ENCODE measurements at regions not wholly inside any gene's neighbourhood (a gene's known extent, or its start where the extent isn't known, plus 50 kb on each side); places are given as distances from the start of the nearest gene placed in this dataset.
"Not testable (repeated sequence)": the region's sequence is repeated elsewhere in the genome, so short reads cannot be mapped to it uniquely, and the experiment has no call there.

DNA sequence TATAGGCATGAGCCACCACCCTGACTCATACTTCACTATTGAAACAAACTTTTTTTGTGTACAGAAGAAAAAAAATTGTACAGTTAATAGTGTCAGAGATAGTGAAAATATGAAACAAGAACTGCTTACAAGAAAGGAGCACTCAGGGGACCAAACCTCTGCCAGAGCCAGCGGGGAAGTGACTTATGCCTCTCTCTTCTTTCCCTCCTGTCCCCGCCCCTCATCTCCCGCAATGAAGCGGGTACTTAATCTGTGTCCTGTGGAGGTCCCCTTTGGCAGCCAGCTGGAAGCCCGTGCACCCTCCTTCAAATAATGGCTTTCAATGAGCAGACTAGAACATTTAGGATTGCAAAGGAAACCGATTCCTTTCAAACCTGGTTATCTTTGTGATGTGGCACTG, 51.5 kb downstream of the PPIAL4A start:
- not testable (repeated sequence) for DNase-seq

DNA sequence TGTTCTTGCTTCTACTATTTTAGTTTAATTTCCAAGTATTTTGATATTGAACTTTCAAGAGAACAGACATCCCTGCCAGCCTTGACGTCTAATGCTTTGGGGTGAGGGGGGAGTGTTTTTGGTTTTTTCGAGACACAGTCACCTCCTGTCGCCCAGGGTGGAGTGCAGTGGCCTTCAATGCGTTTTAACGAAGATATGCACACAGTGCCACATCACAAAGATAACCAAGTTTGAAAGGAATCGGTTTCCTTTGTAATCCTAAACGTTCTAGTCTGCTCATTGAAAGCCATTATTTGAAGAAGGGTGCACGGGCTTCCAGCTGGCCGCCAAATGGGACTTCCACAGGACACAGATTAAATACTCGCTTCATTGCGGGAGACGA, 52.3 kb downstream of the PPIAL4A start:
- peak; percentile 22 for DNase-seq

DNA sequence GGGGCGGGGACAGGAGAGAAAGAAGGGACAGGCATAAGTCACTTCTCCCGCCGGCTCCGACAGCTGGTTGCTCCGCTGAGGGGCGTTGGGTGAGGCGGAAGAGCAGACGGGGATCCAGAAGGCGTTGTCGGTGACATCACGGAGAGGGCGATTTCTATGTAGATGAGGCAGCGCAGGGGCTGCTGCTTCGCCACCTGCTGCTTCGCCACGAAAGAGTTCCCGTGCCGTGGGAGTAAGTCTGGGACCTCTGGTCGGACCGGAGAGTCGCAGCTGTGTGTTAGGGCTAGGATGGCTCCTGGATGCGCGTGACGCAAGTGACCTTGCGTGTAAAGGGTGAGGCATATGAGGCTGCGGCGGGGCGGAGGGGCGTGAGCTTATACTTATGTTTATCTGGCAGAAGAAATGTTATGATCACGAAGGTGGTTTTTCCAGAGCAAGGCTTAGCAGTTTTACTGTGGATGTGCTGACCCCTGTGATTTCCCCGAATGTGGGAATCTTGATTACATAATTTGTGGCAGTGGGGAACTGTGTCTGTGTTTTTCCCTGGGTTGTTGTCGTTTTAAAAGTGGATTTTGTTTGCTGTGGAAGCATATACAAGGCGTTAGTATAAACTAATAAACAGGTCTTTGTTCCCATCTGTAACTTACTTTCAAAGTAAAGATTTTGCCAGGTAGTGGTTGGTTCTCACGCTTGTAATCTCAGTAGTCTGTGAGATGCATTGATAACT, 52.8 kb downstream of the PPIAL4A start:
- peak; percentile 86 for DNase-seq

DNA sequence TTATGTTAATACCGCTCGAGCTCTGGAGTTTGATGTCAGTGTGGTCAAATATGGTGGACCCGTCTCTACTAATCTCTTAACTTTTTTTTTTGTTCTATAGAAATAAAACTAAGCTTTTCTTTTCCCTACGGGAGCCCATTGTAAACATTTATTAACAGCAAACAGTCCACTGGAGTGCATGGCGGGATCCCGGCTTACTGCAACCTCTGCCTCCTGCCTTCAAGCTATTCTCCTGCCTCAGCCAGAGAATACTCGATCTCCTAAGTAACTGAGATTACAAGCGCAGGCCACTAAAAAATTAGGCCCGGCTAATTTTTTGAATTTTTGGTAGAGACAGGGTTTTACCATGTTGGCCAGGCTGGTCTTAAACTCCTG, 53.4 kb downstream of the PPIAL4A start:
- not testable (repeated sequence) for DNase-seq

DNA sequence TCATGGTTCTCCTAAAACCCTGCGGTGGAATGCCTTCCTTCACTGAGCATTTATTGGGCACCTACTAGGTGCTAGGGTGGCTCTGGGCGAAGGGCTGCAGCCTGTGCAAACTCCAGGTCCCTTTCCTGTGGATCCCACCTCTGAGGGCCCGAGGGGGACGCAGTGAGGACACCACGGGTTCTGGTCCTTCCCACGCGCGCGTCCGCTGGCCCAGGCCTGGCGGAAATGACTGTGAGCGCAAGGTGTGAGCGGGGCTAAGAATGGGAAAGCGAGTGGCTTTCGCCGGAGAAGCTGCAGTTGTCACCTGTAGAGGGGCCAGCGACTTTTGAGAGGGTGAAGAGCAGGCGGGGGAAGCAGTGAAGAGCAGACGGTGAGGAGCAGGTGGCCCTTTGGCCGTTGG, 55.1 kb downstream of the PPIAL4A start:
- not testable (repeated sequence) for DNase-seq

DNA sequence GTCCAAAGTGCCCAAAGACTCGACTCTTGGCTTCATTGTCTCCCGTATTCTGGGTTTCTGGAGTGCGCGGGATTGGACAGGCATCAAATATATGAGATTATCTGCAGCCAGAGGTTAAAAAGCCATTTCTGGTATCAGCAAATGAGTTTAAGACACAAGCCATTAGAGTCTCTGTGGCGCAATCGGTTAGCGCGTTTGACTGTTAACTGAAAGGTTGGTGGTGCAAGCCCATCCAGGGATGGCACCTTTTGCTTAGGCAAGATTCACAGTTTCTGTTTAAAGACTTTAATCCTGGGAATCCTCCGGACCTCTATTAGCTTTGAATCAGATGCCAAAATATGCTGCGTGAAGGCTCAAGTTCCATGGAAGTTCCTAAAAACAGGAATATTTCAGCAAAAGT, 55.6 kb downstream of the PPIAL4A start:
- not testable (repeated sequence) for DNase-seq

DNA sequence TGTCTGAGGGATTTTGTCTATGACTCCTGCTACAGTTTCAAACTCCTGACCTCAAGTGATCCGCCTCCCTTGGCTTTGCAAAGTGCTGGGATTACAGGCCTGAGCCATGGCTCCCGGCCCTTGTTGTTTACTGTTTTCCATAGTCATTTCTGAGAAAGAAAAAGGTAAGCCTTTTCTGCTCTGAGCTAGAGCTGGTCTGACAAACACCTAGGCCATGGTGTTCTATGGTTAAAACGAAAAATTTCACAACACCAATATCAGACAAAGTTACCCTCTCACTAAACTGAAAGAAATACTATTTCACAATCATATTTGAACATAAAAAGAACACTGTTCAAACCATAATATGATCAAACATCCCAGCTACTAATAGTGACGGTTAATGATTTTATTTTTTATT, 57.5 kb downstream of the PPIAL4A start:
- not testable (repeated sequence) for DNase-seq

DNA sequence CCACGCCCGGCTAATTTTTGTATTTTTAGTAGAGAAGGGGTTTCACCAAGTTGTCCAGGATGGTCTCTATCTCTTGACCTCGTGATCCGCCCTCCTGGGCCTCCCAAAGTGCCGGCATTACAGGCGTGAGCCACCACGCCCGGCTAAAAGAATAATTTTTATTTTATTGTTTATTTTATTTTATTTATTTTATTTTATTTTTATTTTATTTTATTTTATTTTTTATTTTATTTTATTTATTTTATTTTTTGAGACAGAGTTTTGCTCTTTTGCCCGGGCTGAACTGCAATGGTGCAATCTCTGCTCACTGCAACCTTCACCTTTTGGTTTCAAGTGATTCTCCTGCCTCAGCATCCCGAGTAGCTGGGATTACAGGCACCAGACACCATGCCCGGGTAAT, 60.2 kb downstream of the PPIAL4A start:
- DNase-seq = not testable (repeated sequence)

DNA sequence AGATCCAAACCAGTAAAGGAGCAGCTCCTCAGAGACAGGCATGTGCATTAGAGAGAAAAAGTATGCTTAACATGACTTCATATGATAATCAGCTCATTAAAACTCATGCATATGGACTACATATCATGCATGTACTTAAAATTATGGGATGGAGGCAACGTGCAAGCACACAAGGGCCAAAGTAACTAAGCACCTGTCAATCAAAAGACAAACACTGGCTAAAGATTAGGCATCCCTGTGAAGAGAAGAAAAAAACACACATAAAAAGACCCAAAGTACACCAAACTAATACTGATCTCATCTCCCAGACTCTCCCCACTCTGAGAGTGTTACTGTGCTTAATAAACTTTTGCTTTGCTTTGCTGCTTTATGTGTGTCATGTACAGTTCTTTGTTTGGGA, 61.1 kb downstream of the PPIAL4A start:
- not testable (repeated sequence) for DNase-seq

DNA sequence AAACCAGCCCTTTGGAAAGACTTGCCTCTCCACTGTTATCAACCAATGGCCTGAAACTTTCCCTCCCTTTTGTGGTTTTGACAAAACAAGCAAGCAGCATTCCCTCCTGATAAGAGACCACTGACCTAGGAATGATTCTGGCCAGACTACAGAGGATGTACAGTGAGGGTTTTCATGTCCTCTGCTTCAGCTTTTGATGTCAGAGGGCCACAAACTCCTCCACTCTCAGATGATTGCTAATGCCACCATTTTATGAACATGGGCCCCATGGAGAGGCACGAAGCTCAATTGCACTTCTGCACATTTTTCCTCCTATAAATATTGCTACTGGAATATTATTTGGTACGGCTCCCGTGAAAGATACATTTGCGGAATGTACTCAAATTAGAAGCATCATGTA, 61.5 kb downstream of the PPIAL4A start:
- DNase-seq = not testable (repeated sequence)

DNA sequence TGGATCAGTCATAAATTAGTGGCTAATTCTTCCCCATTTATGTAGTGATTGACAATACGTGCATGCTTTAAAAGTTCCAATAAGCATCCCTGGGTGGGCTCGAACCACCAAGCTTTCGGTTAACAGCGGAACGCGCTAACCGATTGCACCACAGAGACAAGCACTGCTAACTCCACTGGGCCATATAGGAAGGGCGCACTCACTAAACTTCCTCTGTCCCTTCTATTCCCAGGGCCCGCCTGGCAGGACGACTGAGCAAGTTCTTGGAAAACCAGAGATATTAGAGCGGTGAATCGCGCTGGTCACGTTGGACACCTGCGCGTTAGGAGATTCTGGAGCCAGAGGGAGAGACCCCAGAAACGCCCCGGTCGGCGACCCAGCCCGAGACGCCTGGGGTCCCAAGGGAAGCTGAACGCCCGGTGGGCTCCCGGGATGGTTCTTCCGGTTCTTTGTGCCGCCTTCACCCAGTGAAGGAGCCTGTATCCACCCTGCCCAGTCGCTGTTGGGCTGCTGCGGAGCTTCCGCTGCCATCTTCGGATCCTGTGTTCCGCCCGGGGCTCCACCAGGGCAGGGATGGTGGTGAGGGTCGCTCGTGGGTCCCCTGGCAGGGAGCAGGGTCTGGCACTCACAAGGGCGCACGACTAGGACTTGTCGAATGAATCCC, 62.8 kb downstream of the PPIAL4A start:
- DNase-seq = not testable (repeated sequence)

DNA sequence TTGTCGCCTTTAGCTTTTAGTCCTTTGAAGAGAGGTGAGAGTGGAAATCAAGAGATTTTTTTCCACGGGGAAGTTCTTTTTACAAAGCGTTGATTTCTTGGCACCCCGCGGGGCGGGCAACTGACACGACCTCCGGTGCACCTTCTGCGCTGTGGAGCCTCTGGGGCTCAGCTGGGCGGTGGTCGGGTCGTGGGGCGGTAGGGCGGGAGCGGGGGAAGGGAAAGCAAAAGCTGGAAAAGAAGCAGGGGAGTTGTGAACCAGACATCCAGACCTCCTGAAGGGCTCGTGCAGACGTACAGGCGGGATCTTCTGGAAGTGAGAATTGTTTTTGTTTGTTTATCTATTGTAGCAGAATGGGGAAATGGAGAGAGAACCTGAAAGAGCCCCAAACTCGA, 63.3 kb downstream of the PPIAL4A start:
- DNase-seq = not testable (repeated sequence)

DNA sequence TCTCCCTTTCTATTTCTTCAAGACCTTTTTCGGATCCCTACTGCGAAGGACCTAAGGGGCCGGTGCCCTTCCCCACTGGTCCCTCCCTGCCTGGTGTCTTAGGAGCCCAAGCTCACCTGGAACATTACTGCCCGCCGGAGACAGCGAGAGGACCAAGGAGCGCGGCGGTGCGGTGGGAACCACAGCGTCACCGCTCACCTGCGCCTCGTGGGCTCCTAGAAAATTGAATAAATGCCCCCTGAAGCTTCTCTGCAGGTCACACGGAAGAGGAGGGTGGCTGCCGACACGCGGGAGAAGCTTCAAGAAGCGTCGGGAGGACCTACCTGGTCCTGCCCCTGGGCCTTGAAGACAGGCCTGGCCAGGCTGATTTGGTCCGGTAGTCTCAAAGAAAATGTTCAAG, 65.2 kb downstream of the PPIAL4A start:
- no peak for DNase-seq

DNA sequence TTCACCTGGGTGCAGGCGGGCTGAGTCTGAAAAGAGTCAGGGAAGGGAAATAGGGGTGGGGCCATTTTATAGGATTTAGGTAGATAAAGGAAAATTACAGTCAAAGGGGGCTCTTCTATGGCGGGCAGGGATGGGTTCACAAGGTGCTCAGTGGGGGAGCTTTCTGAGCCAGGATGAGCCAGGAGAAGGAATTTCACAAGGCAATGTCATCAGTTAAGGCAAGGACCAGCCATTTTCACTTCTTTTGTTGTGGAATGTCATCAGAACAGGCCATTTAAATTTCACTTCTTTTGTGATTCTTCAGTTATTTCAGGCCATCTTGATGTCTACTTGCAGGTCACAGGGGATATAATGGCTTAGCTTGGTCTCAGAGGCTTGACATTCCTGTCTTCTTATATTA, 66.4 kb downstream of the PPIAL4A start:
- DNase-seq = not testable (repeated sequence)

DNA sequence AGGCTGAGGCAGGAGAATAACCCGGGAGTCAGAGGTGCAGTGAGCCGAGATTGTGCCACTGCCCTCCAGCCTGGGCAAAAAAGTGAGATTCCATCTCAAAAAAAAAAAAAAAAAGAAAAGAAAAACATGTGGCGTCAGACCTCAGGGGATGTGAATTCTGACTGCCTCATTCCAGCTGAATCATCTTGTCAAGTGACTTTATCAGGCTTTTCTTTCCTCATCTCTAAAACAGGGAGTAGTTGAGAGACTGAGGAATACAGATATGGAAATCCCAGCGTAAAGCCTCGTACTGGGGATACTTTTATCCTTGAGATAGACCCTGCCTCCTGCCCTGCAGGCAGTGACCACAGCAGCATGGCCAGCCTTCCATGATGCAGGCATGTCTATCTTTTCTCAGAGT, 76.4 kb downstream of the PPIAL4A start:
- DNase-seq = not testable (repeated sequence)

DNA sequence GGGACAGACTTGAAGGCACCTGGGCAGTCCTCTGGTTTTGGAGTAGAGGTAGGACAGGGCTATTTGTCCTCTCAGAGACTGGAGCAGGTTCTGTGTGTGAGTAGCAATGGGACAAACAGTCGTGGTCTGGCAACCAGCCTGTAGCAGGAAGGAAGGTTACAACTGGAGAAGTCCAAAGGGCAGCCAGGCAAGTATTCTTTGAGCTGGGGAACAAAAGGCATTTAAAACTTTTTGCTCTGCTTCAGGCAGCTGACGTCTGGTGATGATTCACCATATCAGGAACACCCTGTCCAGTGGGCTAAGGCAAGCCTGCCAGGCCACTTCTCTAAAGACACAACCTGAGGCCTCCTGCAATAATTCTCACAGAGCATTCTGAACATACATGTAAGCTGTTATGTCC, 83.3 kb downstream of the PPIAL4A start:
- not testable (repeated sequence) for DNase-seq

DNA sequence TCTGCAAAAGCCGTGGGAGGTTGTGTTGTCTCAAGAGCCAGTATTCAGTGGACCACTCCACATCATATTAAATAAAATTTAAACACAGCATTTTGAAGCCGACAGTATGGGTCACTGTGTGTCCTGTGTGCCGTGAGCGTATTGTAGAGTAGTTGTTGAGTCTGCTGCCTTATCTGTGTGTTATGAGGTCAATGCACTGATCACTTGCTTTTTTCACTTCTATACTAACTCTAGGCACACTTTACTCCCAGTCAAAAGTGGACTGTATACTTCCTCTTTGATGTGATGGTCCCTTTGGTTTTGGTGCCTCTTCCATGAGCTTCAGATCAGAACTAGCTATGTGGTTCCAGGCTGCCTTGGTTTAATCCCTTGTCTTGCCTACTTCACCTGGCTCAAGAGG, 84.3 kb downstream of the PPIAL4A start:
- DNase-seq = not testable (repeated sequence)

DNA sequence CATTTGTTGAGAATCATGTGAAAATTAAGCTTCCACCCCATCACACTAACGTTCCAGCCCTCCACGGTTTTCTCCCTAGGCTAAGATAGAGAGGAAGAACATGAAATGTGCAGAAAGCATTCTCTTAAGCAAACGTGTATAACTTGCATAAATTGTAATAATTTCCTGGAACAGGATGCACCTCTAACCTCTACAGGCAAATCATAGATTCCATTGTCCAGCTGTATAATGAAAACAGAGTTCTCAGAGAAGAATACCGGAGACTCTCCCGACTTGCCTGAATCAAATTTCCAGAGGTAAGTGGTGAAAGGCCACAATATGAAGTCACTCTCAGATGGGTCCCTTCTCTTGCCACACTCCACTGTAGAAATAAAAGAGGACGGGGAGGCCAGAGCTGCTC, 87.7 kb downstream of the PPIAL4A start:
- DNase-seq = not testable (repeated sequence)

DNA sequence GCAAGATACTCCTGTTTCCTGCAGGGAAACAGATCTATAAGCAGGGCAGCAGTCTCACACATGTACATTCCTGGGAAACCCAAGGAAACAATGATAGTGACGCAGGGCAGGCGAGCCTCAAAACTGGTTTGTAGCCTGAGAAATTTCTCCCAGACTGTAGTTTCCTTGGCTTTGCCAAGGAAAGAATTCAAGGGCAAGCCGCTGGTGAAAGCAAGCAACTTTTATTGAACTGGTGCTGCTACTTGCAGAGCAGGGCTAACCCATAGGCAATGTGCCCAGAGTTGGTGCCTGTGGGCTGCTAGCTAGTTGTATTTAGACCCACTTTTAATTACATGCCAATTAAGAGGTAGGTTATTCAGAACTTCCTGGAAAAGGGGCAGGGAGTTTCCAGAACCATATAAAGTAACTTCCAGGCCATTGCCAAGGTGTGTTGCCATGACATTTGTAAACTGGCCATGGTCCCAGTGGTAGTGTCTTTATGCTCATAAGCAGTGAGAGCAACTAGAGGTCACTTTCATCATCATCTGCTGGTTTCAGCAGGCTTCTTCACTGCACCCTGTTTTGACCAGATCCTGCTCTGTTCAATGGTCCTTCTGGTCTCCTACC, 92.0 kb downstream of the PPIAL4A start:
- not testable (repeated sequence) for DNase-seq

DNA sequence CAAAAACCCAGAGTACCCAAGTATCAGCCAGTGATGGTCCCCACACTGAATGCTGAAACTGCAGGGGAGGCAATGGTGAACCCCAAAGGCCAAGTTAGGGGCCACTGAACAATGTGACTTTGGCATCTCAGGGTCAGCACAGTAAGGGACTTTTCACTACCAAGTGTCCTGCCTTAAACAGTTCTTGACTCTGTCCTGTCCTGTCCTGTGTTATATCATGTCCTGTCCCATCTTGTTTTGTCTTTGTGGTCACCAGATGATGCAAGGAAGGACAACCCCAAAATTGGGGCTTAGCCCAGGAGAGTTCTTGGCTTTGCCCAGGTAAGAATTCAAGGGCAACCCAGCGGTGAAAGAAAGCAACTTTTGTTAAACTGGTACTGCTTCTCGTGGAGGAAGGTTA, 105.0 kb downstream of the PPIAL4A start:
- DNase-seq = not testable (repeated sequence)

DNA sequence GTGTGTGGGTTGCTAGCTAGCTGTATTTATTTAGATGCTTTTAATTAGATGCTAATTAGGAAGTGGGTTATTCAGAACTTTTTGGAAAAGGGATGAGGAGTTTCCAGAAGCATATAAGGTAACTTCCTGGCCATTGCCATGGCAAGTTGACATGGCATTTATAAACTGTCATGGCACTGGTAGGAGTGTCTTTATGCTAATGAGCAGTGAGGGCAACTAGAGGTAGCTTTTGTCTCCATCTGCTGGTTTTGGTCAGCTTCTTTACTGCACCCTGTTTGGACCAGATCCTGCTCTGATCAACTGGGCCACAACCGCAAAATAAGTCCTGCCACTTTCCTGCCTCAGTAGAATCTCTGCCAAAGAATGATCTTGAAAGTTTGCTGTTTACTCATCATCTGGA, 105.5 kb downstream of the PPIAL4A start:
- DNase-seq = not testable (repeated sequence)

DNA sequence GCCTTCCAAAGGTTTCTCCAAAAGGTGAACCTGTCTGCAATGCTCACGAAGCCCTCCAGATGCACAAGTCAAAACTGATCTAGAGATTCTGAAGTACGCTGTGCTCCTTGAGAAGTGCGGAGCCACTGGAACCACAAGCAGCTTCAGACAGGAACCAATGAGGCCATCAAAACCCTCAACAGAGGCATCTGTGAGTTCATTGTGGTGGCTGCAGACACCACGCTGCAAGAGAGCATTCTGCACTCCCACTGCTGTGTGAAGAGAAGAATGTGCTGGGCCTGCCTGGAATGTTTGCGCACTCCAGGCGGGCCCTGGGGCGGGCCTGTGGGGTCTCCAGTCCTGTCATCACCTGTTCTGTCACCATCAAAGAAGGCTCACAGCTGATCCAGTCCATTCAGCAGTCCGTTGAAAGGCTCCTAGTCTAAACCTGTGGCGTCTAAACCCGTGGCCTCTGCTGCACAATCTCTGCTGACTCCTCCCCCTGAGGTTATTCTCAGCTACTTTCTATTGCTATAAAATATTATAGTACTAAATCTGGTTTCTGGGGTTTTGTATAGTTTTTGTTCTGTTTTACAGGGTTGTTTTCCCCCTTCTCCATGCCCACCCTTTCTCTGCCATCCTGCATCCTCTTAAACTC, 111.6 kb downstream of the PPIAL4A start:
- not testable (repeated sequence) for DNase-seq

DNA sequence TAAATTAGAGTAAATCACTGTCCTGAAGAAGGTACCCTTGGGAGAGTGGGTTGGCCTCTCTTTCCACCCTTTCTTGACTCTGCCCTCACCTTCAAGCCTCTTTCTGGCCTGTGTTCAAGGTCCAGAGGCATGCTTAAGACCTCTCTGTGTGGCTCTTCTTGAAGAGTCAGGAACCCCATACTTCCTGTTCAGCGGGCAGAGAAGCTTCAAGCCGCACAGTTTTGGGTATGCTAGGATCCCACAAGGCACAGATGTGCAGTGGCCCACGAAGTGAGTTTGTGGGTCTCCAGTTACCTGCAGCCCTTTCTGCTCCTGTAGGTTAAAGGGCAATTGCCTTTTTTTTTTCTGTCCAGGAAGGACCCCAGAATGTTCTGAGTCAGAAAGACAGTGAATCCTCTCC, 113.7 kb downstream of the PPIAL4A start:
- not testable (repeated sequence) for DNase-seq

DNA sequence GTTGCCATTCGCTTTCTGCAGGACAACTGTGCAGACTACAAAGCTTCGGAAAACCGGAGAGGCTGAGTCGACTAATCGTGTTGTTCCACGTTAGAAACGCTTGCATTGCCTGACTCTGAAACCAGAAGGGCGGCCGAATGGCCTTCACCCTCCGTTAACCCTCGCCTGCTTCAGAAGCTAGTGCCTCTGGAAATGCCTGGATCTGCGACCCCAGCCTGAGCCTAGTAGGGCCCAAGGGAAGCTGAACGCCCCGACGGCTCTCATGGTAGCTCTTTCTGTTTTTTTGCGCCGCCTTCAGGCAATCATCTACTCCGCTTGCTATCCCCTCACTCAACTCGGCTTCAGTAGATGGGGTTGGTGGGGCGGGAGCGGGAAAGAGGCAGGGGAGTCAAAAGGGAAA, 117.3 kb downstream of the PPIAL4A start:
- DNase-seq = not testable (repeated sequence)
